K562 (cell line): ENCODE measurements at regions not wholly inside any gene's neighbourhood (a gene's known extent, or its start where the extent isn't known, plus 50 kb on each side); places are given as distances from the start of the nearest gene placed in this dataset.

Experiments used
- ATAC-seq: fragments of 200-7000 bp; cut with Tn5 transposase; 3 replicates; pipeline ENCODE4 v1.9.1; 2020; ENCODE audit warnings: moderate library complexity
- BruUV-seq: library from RNA; stranded (reverse); fragments of 400-500 nt; replicated peaks from 2 replicates; lab custom pipeline; 2021; lab: Mats Ljungman, UMichigan
- CTCF ChIA-PET: fragments of 300-600 bp; formaldehyde crosslinking; extraction: SDS; loops from one replicate; lab custom pipeline; 2021; ENCODE audit warnings: low intra/inter-chr PET ratio; lab: Yijun Ruan, JAX
- POLR2A ChIA-PET: fragments of 300-600, 350-650 bp; sonication (Branson Sonifier 250); formaldehyde crosslinking; extraction: SDS; loops from one replicate; lab custom pipeline; 2021; ENCODE audit warnings: antibody characterized with exemption, inconsistent platforms; lab: Yijun Ruan, JAX
- DNase-seq, 4 experiments: peaks; one replicate each; pipeline versions ENCODE4 v3.0.0 to v3.0.0-alpha.2; 2011 to 2018; ENCODE audit warnings: low spot score in 3 of 4, mixed read lengths in 3 of 4; ENCODE audit errors: extremely low read depth in 1 of 4
- FAIRE-seq: peaks from 2 replicates; lab custom pipeline; 2011; peaks lifted over from hg19 to GRCh38; lab: Jason Lieb, UNC
- H2AFZ ChIP-seq: 2 replicates; pipeline ENCODE4 v1.6.0; 2011; ENCODE audit warnings: low read depth, low read length, control low read depth, inconsistent platforms
- H3K27ac ChIP-seq: fragments of 200-600 bp; 3 replicates; pipeline ENCODE4 v1.8.0; 2011; ENCODE audit warnings: low read depth, mild to moderate bottlenecking, control low read depth, inconsistent platforms, low read length, moderate library complexity, mixed read lengths; ENCODE audit errors: extremely low read depth
- H3K27me3 ChIP-seq, 2 experiments: fragments of 300-600 bp in 1 of 2; 2 replicates in 1 of 2; 3 replicates in 1 of 2; pipeline versions ENCODE4 v1.6.0 to v1.8.0; 2011; ENCODE audit warnings: inconsistent platforms in 2 of 2, low read length in 2 of 2, mild to moderate bottlenecking in 1 of 2, mixed read lengths in 1 of 2, moderate library complexity in 1 of 2; ENCODE audit not compliant: control insufficient read depth in 2 of 2, insufficient read depth in 2 of 2
- H3K36me3 ChIP-seq: fragments of 300-600 bp; 3 replicates; pipeline ENCODE4 v1.8.0; 2011; ENCODE audit warnings: mild to moderate bottlenecking, low read length, inconsistent platforms; ENCODE audit not compliant: control insufficient read depth, insufficient read depth
- H3K4me1 ChIP-seq, 2 experiments: fragments of 200-600 bp in 1 of 2; replicated peaks in 1 of 2; 2 replicates in 1 of 2; 3 replicates in 1 of 2; pipeline versions ENCODE4 v1.5.1 to v1.8.0; 2011; ENCODE audit warnings: inconsistent platforms in 2 of 2, low read length in 2 of 2, mild to moderate bottlenecking in 1 of 2, mixed read lengths in 1 of 2, moderate library complexity in 1 of 2; ENCODE audit not compliant: control insufficient read depth in 2 of 2, insufficient read depth in 2 of 2
- H3K4me2 ChIP-seq: 2 replicates; pipeline ENCODE4 v1.6.1; 2011; ENCODE audit warnings: low read length, control low read depth, inconsistent platforms, mixed read lengths; ENCODE audit not compliant: insufficient read depth
- H3K4me3 ChIP-seq: fragments of 200-600 bp; sonication (generic), shearing (Covaris generic); 2 replicates; pipeline ENCODE4 v1.5.1; 2016; ENCODE audit warnings: control low read depth, inconsistent platforms
- H3K79me2 ChIP-seq: fragments of 200-600 bp; 3 replicates; pipeline ENCODE4 v1.8.0; 2011; ENCODE audit warnings: low read length, inconsistent platforms; ENCODE audit not compliant: control insufficient read depth, insufficient read depth
- H3K9ac ChIP-seq, 2 experiments: 2 replicates each; pipeline versions ENCODE4 v1.6.0 to v1.6.1; 2011; ENCODE audit warnings: low read depth in 2 of 2, low read length in 2 of 2, control low read depth in 1 of 2, inconsistent platforms in 1 of 2, mild to moderate bottlenecking in 1 of 2, mixed read lengths in 1 of 2; ENCODE audit not compliant: insufficient read depth in 1 of 2
- H3K9me1 ChIP-seq: one replicate; pipeline ENCODE4 v1.6.0; 2011; ENCODE audit warnings: inconsistent platforms, mild to moderate bottlenecking, low read length, moderate library complexity; ENCODE audit not compliant: control insufficient read depth, insufficient read depth
- H3K9me3 ChIP-seq: replicated peaks from 2 replicates; pipeline ENCODE4 v1.5.1; 2011; ENCODE audit warnings: low read depth, low read length, inconsistent platforms; ENCODE audit not compliant: control insufficient read depth, insufficient read depth
- H4K20me1 ChIP-seq: replicated peaks from 2 replicates; pipeline ENCODE4 v1.6.1; 2011; ENCODE audit warnings: low read length, inconsistent platforms, mixed read lengths; ENCODE audit not compliant: control insufficient read depth, insufficient read depth
- BRCA1 ChIP-seq, 2 experiments: fragments of 450-650 bp in 1 of 2; sonication (generic) in 1 of 2; formaldehyde crosslinking in 1 of 2; IDR thresholded peaks; 2 replicates each; pipeline versions ENCODE4 v1.5.0 to v1.6.1; 2017 to 2020; ENCODE audit warnings: mild to moderate bottlenecking in 1 of 2, missing genetic modification reagents in 1 of 2
- BRD9 ChIP-seq: fragments of 450-650 bp; IDR thresholded peaks from 2 replicates; pipeline ENCODE4 v1.6.1; 2018; ENCODE audit warnings: low read depth; ENCODE audit not compliant: partially characterized antibody
- CSDE1 ChIP-seq, 2 experiments: fragments of 450-650 bp; IDR thresholded peaks; 2 replicates each; pipeline ENCODE4 v1.6.1; 2016; ENCODE audit warnings: mild to moderate bottlenecking in 1 of 2
- EGR1 ChIP-seq: fragments of 450-650 bp; conservative IDR thresholded peaks from 2 replicates; pipeline ENCODE4 v1.6.1; 2017; ENCODE audit warnings: mild to moderate bottlenecking
- HMG20A ChIP-seq: fragments of 450-650 bp; formaldehyde crosslinking; conservative IDR thresholded peaks from 2 replicates; pipeline ENCODE4 v1.4.0; 2020; ENCODE audit warnings: mild to moderate bottlenecking, mixed read lengths
- KDM5B ChIP-seq: fragments of 200-600 bp; sonication (generic); IDR thresholded peaks from 2 replicates; pipeline ENCODE4 v1.6.1; 2012; ENCODE audit warnings: low read depth, mild to moderate bottlenecking, moderate library complexity, low read length, control low read depth, inconsistent platforms; ENCODE audit not compliant: insufficient replicate concordance
- NCOA6 ChIP-seq: fragments of 450-650 bp; IDR thresholded peaks from 2 replicates; pipeline ENCODE4 v1.6.1; 2017; ENCODE audit warnings: mild to moderate bottlenecking
- SAP30 ChIP-seq: fragments of 200-600 bp; sonication (generic); IDR thresholded peaks from 2 replicates; pipeline ENCODE4 v1.6.1; 2012; ENCODE audit warnings: borderline replicate concordance, low read depth, mild to moderate bottlenecking, moderate library complexity, low read length, control low read depth, inconsistent platforms; ENCODE audit not compliant: insufficient read depth, poor library complexity, severe bottlenecking
- SPI1 ChIP-seq: IDR thresholded peaks from 2 replicates; pipeline ENCODE4 v1.6.1; 2011; ENCODE audit warnings: low read depth, low read length, control low read depth, borderline replicate concordance
- TARDBP ChIP-seq: fragments of 450-650 bp; IDR thresholded peaks from 2 replicates; pipeline ENCODE4 v1.6.1; 2016
- TCF7L2 ChIP-seq: fragments of 150-350 bp; IDR thresholded peaks from 2 replicates; pipeline ENCODE4 v1.6.1; 2016; ENCODE audit warnings: low read depth, mild to moderate bottlenecking, low read length, moderate library complexity
- ZBED1 ChIP-seq: IDR thresholded peaks from 2 replicates; pipeline ENCODE4 v1.6.1; 2014
- ZNF274 ChIP-seq: IDR thresholded peaks from 2 replicates; pipeline ENCODE4 v1.6.1; 2011; ENCODE audit warnings: low read depth, mild to moderate bottlenecking, low read length, moderate library complexity, borderline replicate concordance
- WGBS: fragments of 100-300 bp; shearing (Covaris generic); methylation state at CpG from one replicate; pipeline ENCODE4 v1.1.6; 2016; ENCODE audit warnings: low coverage, mixed read lengths; ENCODE audit not compliant: insufficient coverage; ENCODE audit errors: missing lambda C conversion rate; 5-methylcytosine and 5-hydroxymethylcytosine counted together
- in situ Hi-C: fragments of 300-500 bp; cut with MboI; formaldehyde crosslinking; loops from 4 replicates; pipeline ENCODE4 v1.15.0; 2018; ENCODE audit warnings: inconsistent platforms, mixed read lengths
- intact Hi-C: fragments of 100-400 bp; cut with micrococcal nuclease; formaldehyde crosslinking; loops from 2 replicates; pipeline ENCODE4 v1.14.2; 2022
- TF ChIP-seq, protein P1 (sequence below): fragments of 250-450 bp; sonication (Bioruptor Pico); IDR thresholded peaks from 2 replicates; pipeline ENCODE4 v1.8.0; 2022; ENCODE audit warnings: inconsistent platforms
- TF ChIP-seq, protein P2 (sequence below): sonication (generic); formaldehyde crosslinking; IDR thresholded peaks from 2 replicates; pipeline ENCODE4 v1.8.1; 2022; ENCODE audit warnings: missing genetic modification reagents

GRCh38 chr16:63183743-63184142 lies 1147.5 kb upstream of the CDH8 start:
- no peak overlapping the region for H3K9ac ChIP-seq
- FAIRE-seq (no peak), DNase-seq (no peak), ATAC-seq (no peak)
- H3K4me2 ChIP-seq: no peak overlapping the region
- H3K9me1 ChIP-seq: no peaks in the 10 kb centered on the region
- CTCF ChIA-PET: no interaction called here
- H3K9me3 ChIP-seq: no peaks in the 10 kb centered on the region
- POLR2A ChIA-PET: no interaction called here
- H3K79me2 ChIP-seq: no peaks in the 10 kb centered on the region
- H3K4me3 ChIP-seq: no peak overlapping the region
- H3K4me1 ChIP-seq: no peaks in the 10 kb centered on the region
- intact Hi-C loops: no loop called here
- WGBS: 4% methylated on average over 2 of the region's 2 CpGs
- H2AFZ ChIP-seq: no peak overlapping the region
- H3K36me3 ChIP-seq: no peaks in the 10 kb centered on the region
- no peaks in the 10 kb centered on the region for H3K27me3 ChIP-seq
- H3K27ac ChIP-seq: no peak overlapping the region
- H4K20me1 ChIP-seq: no peaks in the 10 kb centered on the region
- BruUV-seq: no TSS peak
- in situ Hi-C loops: no loop called here
- no peak for TF ChIP-seq SPI1
- no peak for TF ChIP-seq NCOA6
- no peak for TF ChIP-seq HMG20A (CRISPR knock-in tag)
- TF ChIP-seq CSDE1 (IDR thresholded peaks at IDR 0.05): no peak
- TF ChIP-seq, protein P1, sequence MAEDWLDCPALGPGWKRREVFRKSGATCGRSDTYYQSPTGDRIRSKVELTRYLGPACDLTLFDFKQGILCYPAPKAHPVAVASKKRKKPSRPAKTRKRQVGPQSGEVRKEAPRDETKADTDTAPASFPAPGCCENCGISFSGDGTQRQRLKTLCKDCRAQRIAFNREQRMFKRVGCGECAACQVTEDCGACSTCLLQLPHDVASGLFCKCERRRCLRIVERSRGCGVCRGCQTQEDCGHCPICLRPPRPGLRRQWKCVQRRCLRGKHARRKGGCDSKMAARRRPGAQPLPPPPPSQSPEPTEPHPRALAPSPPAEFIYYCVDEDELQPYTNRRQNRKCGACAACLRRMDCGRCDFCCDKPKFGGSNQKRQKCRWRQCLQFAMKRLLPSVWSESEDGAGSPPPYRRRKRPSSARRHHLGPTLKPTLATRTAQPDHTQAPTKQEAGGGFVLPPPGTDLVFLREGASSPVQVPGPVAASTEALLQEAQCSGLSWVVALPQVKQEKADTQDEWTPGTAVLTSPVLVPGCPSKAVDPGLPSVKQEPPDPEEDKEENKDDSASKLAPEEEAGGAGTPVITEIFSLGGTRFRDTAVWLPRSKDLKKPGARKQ: no peak
- TF ChIP-seq TCF7L2: no peak
- no peak for TF ChIP-seq EGR1
- TF ChIP-seq ZBED1: no peak
- TF ChIP-seq, protein P2, sequence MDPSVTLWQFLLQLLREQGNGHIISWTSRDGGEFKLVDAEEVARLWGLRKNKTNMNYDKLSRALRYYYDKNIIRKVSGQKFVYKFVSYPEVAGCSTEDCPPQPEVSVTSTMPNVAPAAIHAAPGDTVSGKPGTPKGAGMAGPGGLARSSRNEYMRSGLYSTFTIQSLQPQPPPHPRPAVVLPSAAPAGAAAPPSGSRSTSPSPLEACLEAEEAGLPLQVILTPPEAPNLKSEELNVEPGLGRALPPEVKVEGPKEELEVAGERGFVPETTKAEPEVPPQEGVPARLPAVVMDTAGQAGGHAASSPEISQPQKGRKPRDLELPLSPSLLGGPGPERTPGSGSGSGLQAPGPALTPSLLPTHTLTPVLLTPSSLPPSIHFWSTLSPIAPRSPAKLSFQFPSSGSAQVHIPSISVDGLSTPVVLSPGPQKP (CRISPR knock-in tag): no peak
- no peak for TF ChIP-seq BRD9
- no peak for TF ChIP-seq ZNF274
- TF ChIP-seq KDM5B: no peak
- TF ChIP-seq TARDBP: no peak
- TF ChIP-seq SAP30: no peak
- TF ChIP-seq BRCA1 (IDR thresholded peaks at IDR 0.05): no peak
- TF ChIP-seq BRCA1 (CRISPR knock-in tag; IDR thresholded peaks at IDR 0.05): no peak
